Upper lobe of left lung (tissue), 4 donors: ENCODE measurements at regions not wholly inside any gene's neighbourhood (a gene's known extent, or its start where the extent isn't known, plus 50 kb on each side); places are given as distances from the start of the nearest gene placed in this dataset.

ENCODE experiments used
- EP300 ChIP-seq, 4 donors: sonication (generic); formaldehyde crosslinking; IDR thresholded peaks; one replicate each; pipeline ENCODE4 v1.5.1; 2017; ENCODE audit warnings: antibody characterized with exemption in 4 of 4, control low read depth in 2 of 4
- TF ChIP-seq, protein P1 (sequence below), 6 experiments: fragments of 450-650 bp in 4 of 6; fragments of 200-600 bp in 2 of 6; sonication (generic) in 2 of 6; IDR thresholded peaks; one replicate each; pipeline ENCODE4 v1.5.1; 2016 to 2019; ENCODE audit warnings: antibody characterized with exemption in 6 of 6

DNA sequence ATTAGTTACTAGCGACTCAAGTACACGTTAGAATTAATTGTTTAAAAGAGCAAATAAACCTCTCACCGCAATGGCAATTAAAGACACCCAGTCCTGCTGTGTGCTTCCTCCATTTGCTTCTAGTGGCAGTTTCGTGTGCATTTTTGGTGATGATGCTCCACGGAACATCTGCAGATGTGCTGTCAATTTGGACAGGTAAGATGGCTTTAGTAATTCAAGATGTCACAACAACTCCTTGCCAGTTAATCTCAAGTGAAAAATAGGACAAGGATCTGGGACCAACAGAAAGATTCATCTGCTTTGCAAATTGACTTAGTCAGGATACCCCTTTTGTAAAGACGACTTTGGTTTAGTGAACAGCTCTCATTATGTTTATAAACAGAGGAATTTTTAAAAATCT lies 320.9 kb downstream of the GABRB3 start:
- TF ChIP-seq EP300 (IDR thresholded peaks at IDR 0.05) = no peak
- TF ChIP-seq, protein P1, sequence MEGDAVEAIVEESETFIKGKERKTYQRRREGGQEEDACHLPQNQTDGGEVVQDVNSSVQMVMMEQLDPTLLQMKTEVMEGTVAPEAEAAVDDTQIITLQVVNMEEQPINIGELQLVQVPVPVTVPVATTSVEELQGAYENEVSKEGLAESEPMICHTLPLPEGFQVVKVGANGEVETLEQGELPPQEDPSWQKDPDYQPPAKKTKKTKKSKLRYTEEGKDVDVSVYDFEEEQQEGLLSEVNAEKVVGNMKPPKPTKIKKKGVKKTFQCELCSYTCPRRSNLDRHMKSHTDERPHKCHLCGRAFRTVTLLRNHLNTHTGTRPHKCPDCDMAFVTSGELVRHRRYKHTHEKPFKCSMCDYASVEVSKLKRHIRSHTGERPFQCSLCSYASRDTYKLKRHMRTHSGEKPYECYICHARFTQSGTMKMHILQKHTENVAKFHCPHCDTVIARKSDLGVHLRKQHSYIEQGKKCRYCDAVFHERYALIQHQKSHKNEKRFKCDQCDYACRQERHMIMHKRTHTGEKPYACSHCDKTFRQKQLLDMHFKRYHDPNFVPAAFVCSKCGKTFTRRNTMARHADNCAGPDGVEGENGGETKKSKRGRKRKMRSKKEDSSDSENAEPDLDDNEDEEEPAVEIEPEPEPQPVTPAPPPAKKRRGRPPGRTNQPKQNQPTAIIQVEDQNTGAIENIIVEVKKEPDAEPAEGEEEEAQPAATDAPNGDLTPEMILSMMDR (IDR thresholded peaks at IDR 0.05) = no peak
